OCI-LY3 (cell line): ENCODE measurements at regions not wholly inside any gene's neighbourhood (a gene's known extent, or its start where the extent isn't known, plus 50 kb on each side); places are given as distances from the start of the nearest gene placed in this dataset.

Source experiments
- H2AFZ ChIP-seq: fragments of 200-600, 300-600 bp; shearing (Covaris generic); 2 replicates; pipeline ENCODE4 v1.6.0; 2014; ENCODE audit warnings: antibody characterized with exemption, low read depth, low read length
- H3K27ac ChIP-seq: fragments of 200-600, 300-600 bp; sonication (generic); 2 replicates; pipeline ENCODE4 v1.5.1; 2014; ENCODE audit warnings: mild to moderate bottlenecking, low read length, moderate library complexity, mixed read lengths
- H3K27me3 ChIP-seq: fragments of 200-600, 300-600 bp; sonication (generic); 2 replicates; pipeline ENCODE4 v1.6.1; 2014; ENCODE audit warnings: low read depth, low read length, mixed read lengths
- H3K36me3 ChIP-seq: fragments of 200-600, 300-600 bp; sonication (generic); replicated peaks from 2 replicates; pipeline ENCODE3; 2014; ENCODE audit warnings: low read depth, low read length, mixed read lengths
- H3K4me1 ChIP-seq: fragments of 300-600, 200-600 bp; sonication (generic); 2 replicates; pipeline ENCODE4 v1.6.1; 2014; ENCODE audit warnings: low read length, mixed read lengths
- H3K4me2 ChIP-seq: fragments of 200-600, 300-600 bp; sonication (generic); 2 replicates; pipeline ENCODE4 v1.6.1; 2014; ENCODE audit warnings: low read length, mixed read lengths
- H3K4me3 ChIP-seq: fragments of 300-600, 200-600 bp; sonication (generic); 2 replicates; pipeline ENCODE4 v1.5.1; 2014; ENCODE audit warnings: antibody characterized with exemption, mild to moderate bottlenecking, low read length, moderate library complexity
- H3K79me2 ChIP-seq: fragments of 300-600, 200-600 bp; shearing (Covaris generic); 2 replicates; pipeline ENCODE4 v1.6.1; 2014; ENCODE audit warnings: mild to moderate bottlenecking, low read length, mixed read lengths
- H3K9ac ChIP-seq: fragments of 300-600, 200-600 bp; shearing (Covaris generic); 2 replicates; pipeline ENCODE4 v1.6.0; 2014; ENCODE audit warnings: mild to moderate bottlenecking, low read length, moderate library complexity
- H3K9me3 ChIP-seq: fragments of 200-600, 300-600 bp; shearing (Covaris generic); 2 replicates; pipeline ENCODE4 v1.6.1; 2014; ENCODE audit warnings: low read length, mixed read lengths; ENCODE audit not compliant: insufficient read depth
- H4K20me1 ChIP-seq: fragments of 200-600, 300-600 bp; sonication (generic); 2 replicates; pipeline ENCODE4 v1.6.1; 2016; ENCODE audit warnings: low read length, mixed read lengths; ENCODE audit not compliant: insufficient read depth
- EZH2phosphoT487 ChIP-seq: fragments of 200-600 bp; shearing (Covaris generic); IDR thresholded peaks from 2 replicates; pipeline ENCODE4 v1.6.1; 2018; ENCODE audit warnings: antibody characterized with exemption, mixed run types, low read depth
- TF ChIP-seq, protein P1 (sequence below): fragments of 200-600, 300-600 bp; sonication (generic); IDR thresholded peaks from 2 replicates; pipeline ENCODE4 v1.5.1; 2014; ENCODE audit warnings: antibody characterized with exemption, low read length, low read depth

DNA sequence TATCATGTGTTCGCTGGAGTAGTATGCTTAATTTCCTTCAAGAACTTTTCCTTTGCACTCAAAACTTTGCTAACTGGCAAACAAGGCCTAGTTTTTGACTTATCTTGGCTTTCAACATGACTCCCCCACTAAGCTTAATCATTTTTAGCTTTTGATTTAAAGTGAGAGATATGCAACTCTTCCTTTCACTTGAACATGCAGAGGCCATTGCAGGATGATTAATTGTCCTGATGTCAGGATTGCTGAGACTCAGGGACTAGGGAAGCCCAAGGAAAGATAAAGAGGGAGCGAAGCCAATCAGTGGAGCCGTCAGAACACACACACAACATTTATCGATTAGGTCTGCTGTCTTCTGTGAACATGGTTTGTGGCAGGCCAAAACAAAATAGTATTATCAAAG is 491.4 kb downstream of the CBLN4 start:
- Histone ChIP-seq H3K9ac (no peak overlapping the region), H3K9me3 (no peaks in the 10 kb centered on the region), H3K36me3 (no peaks in the 10 kb centered on the region), H3K27ac (no peak overlapping the region), H3K27me3 (no peaks in the 10 kb centered on the region), H3K79me2 (no peaks in the 10 kb centered on the region), H3K4me1 (no peaks in the 10 kb centered on the region), H3K4me3 (no peak overlapping the region), H3K4me2 (no peak overlapping the region), H4K20me1 (no peaks in the 10 kb centered on the region), H2AFZ (no peak overlapping the region)
- no peak for TF ChIP-seq EZH2phosphoT487
- TF ChIP-seq, protein P1, sequence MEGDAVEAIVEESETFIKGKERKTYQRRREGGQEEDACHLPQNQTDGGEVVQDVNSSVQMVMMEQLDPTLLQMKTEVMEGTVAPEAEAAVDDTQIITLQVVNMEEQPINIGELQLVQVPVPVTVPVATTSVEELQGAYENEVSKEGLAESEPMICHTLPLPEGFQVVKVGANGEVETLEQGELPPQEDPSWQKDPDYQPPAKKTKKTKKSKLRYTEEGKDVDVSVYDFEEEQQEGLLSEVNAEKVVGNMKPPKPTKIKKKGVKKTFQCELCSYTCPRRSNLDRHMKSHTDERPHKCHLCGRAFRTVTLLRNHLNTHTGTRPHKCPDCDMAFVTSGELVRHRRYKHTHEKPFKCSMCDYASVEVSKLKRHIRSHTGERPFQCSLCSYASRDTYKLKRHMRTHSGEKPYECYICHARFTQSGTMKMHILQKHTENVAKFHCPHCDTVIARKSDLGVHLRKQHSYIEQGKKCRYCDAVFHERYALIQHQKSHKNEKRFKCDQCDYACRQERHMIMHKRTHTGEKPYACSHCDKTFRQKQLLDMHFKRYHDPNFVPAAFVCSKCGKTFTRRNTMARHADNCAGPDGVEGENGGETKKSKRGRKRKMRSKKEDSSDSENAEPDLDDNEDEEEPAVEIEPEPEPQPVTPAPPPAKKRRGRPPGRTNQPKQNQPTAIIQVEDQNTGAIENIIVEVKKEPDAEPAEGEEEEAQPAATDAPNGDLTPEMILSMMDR, result no peak

DNA sequence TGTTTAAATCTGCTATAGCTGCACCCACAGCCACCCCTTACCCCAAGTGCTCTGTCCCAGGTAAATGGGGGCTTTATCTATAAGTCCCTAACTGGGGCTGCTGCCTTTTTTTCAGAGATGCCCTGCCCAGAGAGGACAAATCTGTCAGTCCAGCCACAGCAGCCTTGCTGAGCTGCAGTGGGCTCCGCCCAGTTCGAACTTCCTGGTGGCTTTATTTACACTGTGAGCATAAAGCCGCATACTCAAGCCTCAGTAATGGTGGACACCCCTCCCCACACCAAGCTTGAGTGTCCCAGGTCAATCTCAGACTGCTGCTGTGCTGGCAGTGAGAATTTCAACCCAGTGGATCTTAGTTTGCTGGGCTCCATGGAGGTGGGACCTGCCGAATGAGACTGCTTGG is 505.2 kb downstream of the CBLN4 start:
- H3K27ac ChIP-seq, result no peak overlapping the region
- no peaks in the 10 kb centered on the region for H3K27me3 ChIP-seq
- no peaks in the 10 kb centered on the region for H3K36me3 ChIP-seq
- no peak overlapping the region for H2AFZ ChIP-seq
- no peaks in the 10 kb centered on the region for H3K9me3 ChIP-seq
- no peaks in the 10 kb centered on the region for H3K4me1 ChIP-seq
- H3K4me3 ChIP-seq, result no peak overlapping the region
- H3K4me2 ChIP-seq, result no peak overlapping the region
- no peak for TF ChIP-seq EZH2phosphoT487
- TF ChIP-seq, protein P1, result no peak
- H3K9ac ChIP-seq, result no peak overlapping the region
- no peaks in the 10 kb centered on the region for H3K79me2 ChIP-seq
- H4K20me1 ChIP-seq, result no peaks in the 10 kb centered on the region

DNA sequence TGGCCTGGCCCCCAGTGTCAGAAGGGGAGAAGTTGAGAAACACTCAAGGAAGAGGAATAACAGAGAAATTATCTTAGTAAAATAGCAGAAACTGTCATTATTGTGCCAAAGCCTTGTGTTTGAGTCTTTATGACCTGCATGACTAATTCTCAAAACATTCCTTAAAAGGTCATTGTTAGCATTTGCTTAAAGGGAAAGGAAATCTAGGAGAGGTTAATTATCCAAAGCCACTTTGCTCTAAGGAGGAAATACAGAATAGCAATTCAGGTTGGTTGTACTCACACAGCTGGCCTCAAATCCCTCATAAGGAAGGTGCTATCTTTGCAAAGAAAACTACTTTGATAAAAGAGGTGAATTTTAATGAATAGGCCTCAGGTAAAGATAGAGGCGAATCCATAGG is 516.7 kb downstream of the CBLN4 start:
- Histone ChIP-seq H3K27ac (no peak overlapping the region), H3K4me1 (no peaks in the 10 kb centered on the region), H3K4me2 (no peak overlapping the region), H3K4me3 (no peak overlapping the region), H4K20me1 (no peaks in the 10 kb centered on the region), H3K9me3 (no peaks in the 10 kb centered on the region), H3K79me2 (no peaks in the 10 kb centered on the region), H2AFZ (no peak overlapping the region), H3K27me3 (no peaks in the 10 kb centered on the region), H3K36me3 (no peaks in the 10 kb centered on the region), H3K9ac (no peak overlapping the region)
- TF ChIP-seq, protein P1, result no peak
- TF ChIP-seq EZH2phosphoT487, result no peak

DNA sequence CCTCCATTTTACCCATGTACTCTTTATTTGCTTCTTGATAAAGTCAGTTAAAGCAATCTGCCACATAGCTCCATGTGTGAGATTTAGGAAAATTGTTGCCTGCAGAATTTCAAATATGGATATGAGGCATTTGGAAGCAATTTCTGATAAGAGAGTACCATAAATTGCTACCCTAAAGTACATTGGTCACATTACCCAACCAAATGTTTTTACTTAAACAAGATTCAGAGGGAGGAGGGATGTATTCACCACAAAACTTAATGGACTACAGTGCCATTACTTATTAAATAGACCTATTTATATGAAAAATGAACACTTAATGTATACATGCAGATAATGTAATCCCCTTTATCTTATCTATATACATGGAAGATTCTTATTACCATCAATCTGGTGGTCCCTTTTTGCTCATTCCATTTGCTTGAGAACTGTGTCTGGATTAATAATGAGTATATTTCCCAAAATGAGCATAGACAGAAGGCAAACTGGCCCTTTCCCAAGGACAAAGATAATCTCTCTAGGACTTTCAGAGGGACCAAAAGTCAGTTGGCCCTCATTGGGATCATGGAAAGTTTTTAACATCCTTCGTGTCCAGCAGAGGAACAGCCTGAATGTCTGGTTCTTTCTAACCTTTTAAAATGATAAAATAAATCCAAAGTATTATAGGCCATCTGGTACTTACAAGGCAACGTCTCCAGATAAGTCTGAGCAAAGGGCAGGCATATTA is 526.4 kb downstream of the CBLN4 start:
- Histone ChIP-seq H4K20me1 (no peaks in the 10 kb centered on the region), H3K27me3 (peaks cover 4% of the 10 kb centered on the region; the same call in 1 of the 2 replicates)
- TF ChIP-seq, protein P1, result no peak
- no peak for TF ChIP-seq EZH2phosphoT487

More for the DNA sequence above, 526.4 kb downstream of the CBLN4 start:
- H3K27ac ChIP-seq, result no peak overlapping the region
- no peaks in the 10 kb centered on the region for H3K79me2 ChIP-seq
- no peaks in the 10 kb centered on the region for H3K4me1 ChIP-seq
- H3K9me3 ChIP-seq, result no peaks in the 10 kb centered on the region
- no peaks in the 10 kb centered on the region for H3K36me3 ChIP-seq
- H3K4me2 ChIP-seq, result no peak overlapping the region
- no peak overlapping the region for H3K9ac ChIP-seq
- H3K4me3 ChIP-seq, result no peak overlapping the region
- H2AFZ ChIP-seq, result no peak overlapping the region
